ENCODE measurements at regions not wholly inside any gene's neighbourhood (a gene's known extent, or its start where the extent isn't known, plus 50 kb on each side); places are given as distances from the start of the nearest gene placed in this dataset.
"Not testable (repeated sequence)": the region's sequence is repeated elsewhere in the genome, so short reads cannot be mapped to it uniquely, and the experiment has no call there.

DNA sequence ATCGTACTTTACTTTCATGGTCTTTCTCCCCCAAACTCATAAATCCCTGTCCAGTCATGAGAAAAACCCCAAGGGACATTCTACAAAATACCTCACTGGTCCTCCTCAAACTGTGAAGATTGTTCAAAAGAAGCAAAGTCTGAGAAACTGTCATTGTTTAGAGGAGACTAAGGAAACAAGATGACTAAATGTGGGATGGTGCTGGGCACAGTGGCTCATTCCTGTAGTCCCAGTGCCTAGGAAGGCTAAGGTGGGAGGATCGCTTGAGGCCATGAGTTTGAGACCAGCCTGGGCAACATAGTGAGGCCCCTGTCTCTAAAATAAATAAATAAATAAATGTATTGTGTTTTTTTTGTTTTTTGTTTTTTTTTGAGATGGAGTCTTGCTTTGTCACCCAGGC, 74.2 kb upstream of the SCAF11 start:
- DNase-seq (ENCODE audit: extremely low read depth, low read depth) = no peak
- TF ChIP-seq, protein P1, sequence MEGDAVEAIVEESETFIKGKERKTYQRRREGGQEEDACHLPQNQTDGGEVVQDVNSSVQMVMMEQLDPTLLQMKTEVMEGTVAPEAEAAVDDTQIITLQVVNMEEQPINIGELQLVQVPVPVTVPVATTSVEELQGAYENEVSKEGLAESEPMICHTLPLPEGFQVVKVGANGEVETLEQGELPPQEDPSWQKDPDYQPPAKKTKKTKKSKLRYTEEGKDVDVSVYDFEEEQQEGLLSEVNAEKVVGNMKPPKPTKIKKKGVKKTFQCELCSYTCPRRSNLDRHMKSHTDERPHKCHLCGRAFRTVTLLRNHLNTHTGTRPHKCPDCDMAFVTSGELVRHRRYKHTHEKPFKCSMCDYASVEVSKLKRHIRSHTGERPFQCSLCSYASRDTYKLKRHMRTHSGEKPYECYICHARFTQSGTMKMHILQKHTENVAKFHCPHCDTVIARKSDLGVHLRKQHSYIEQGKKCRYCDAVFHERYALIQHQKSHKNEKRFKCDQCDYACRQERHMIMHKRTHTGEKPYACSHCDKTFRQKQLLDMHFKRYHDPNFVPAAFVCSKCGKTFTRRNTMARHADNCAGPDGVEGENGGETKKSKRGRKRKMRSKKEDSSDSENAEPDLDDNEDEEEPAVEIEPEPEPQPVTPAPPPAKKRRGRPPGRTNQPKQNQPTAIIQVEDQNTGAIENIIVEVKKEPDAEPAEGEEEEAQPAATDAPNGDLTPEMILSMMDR (IDR thresholded peaks at IDR 0.05; ENCODE audit: low read depth, low read length) = no peak

DNA sequence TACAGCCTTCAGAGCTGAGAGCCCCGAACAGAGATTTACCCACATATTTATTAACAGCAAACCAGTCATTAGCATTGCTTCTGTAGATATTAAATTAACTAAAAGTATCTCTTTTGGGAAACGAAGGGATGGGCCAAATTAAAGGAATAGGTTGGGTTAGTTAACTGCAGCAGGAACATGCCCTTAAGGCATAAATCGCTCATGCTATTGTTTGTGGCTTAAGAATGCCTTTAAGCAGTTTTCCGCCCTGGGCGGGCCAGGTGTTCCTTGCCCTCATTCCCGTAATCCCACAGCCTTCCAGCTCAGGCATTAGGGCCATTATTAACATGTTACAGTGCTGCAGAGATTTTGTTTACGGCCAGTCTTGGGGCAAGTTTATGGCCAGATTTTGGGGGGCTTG, 68.3 kb upstream of the SCAF11 start:
- DNase-seq (ENCODE audit: extremely low read depth, low read depth) = not testable (repeated sequence)

DNA sequence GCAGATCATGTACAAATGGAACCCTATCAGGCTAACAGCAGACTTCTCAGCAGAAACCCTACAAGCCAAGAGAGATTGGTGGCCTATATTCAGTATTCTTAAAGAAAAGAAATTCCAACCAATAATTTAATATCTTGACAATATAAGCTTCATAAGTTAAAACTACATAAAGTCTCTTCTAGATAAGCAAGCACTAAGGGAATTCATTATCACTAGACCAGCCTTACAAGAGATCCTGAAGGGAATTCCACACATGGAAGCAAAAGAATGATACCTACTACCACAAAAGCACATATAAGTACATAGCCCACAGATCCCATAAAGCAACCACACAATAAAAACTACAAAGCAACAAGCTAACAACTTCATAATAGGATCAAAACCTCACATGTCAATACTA, 60.4 kb upstream of the SCAF11 start:
- DNase-seq (ENCODE audit: extremely low read depth, low read depth) = no peak

GRCh38 chr12:46049665-46050064, 59.3 kb upstream of the SCAF11 start:
- no peak for DNase-seq (ENCODE audit: extremely low read depth, low read depth)
- TF ChIP-seq, protein P1 (IDR thresholded peaks at IDR 0.05; ENCODE audit: low read depth, low read length) = no peak; the same call in 1 of the 2 replicates

More for the DNA sequence above, 60.4 kb upstream of the SCAF11 start:
- TF ChIP-seq, protein P1 (IDR thresholded peaks at IDR 0.05; ENCODE audit: low read depth, low read length) = no peak

GRCh38 chr12:46046436-46046835, 56.1 kb upstream of the SCAF11 start:
- DNase-seq (ENCODE audit: extremely low read depth, low read depth) = no peak

DNA sequence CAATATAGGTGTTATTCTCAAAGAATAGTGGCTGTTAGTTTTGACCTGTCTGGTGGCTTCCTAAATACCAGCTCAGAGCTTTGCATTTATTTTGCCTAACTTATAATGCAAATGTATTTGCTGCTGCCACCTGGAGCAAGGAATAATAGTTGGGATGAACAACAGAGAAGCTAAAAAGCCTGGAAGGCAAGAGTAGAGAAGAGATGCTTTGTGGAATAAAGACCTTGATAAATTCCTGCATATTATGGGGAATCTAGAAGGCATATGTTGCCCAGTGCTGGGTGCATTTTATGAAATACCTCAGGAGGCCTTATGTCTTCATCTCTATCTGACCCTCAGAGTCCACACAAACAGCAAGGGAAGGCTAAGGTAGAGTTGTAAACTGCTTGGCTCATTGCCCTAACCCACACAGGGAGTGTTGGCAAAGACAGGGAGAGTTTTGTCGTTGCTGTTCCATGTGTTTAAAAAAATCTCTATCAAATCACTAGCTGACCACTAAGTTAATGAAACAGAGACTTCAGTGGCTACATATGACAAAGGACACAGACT, 53.7 kb upstream of the SCAF11 start:
- no peak for DNase-seq (ENCODE audit: extremely low read depth, low read depth)
- TF ChIP-seq, protein P1 (IDR thresholded peaks at IDR 0.05; ENCODE audit: low read depth, low read length) = no peak

More at GRCh38 chr12:46046436-46046835, 56.1 kb upstream of the SCAF11 start:
- TF ChIP-seq, protein P1 (IDR thresholded peaks at IDR 0.05; ENCODE audit: low read depth, low read length) = no peak
